Stimulated activated CD4-positive, alpha-beta T cell treated with anti-CD3 and anti-CD28 coated beads, Interleukin-4, amount 100 ng/mL, for 1 hour (primary cell): ENCODE measurements at regions not wholly inside any gene's neighbourhood (a gene's known extent, or its start where the extent isn't known, plus 50 kb on each side); places are given as distances from the start of the nearest gene placed in this dataset.
"Not testable (repeated sequence)": the region's sequence is repeated elsewhere in the genome, so short reads cannot be mapped to it uniquely, and the experiment has no call there.

ENCODE experiments used
- DNase-seq: peaks from one replicate; pipeline ENCODE4 v3.0.0-alpha.2; 2020

GRCh38 chr7:8809320-8809719 is 375.9 kb downstream of the NXPH1 start:
- no peak for DNase-seq

DNA sequence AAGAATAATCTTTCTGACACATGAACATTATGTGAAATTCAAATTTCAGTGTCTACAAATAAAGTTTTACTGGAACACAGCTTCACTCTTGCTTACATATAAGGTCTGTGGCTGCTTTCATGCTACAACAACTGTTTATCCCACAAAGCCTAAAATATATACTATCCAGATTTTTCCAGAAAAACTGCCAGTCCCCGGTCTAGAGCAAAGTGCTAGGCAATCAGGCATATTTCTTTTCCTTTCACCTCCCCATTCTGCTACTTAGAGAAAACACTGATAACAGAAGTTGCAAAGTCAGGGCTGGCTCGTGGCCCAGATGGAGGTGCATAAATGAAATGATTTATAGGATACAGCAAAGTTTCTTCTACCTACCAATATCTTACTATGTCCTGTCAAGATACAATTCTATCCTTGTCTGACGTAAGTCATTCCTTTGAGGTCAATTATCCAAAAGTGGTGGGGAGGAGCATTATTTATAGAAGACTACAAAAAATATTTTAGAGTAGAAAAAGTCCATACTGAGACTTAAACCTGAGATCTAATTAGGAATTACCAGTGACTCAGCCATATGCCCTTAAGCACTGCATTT is 384.1 kb downstream of the NXPH1 start:
- no peak for DNase-seq

DNA sequence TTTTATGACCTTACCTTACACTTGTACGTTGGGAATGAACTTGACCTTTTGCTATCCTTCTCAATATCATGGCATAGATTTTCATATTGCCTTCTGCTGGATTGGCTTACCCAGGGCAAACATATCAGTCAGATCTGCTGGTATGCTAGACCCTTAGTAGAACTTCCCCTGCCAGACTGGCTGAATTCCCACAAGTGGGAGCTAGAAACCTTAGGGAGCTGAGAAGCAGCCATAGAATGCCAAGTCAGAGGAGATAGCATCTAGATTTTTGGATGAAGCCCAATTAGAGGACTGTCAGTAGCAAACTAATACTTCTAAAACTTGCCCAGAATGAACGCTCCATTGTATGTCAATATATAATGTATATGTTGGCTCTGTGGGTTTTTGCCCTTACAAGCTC is 385.0 kb downstream of the NXPH1 start:
- DNase-seq = no peak

DNA sequence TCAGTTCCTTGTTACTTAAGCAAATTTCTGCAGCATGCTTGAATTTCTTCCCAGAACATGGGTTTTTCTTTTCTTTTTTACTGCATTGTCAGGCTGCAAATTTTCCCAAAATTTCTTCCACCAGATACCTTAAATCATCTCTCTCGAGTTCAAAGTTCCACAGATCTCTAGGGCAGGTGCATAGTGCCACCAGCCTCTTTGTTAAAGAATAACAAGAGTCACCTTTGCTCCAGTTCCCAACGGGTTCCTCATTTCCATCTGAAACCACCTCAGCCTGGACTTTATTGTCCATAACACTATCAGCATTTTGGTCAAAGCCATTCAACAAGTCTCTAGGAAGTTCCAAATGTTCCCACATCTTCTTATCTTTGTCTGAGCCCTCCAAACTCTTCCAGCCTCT is 389.2 kb downstream of the NXPH1 start:
- no peak for DNase-seq

DNA sequence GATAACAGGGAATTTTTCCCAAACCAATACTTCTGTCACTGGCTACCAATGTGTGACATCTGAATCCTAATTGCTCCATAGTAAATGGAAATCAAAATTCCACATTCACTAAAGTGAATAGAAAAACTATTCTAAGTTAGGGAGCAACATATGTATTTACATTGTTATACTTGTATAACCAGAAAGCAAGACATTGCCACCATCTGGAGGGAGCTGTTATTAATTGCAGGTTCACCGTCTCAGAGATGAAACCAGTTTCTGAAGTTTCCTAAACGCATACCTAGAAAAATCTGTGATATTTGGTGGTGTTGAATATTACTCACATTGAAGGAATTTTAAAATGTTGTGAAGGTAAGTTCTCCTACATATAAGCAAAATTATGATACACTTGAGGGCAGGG is 390.1 kb downstream of the NXPH1 start:
- no peak for DNase-seq

GRCh38 chr7:8827329-8827728 is 393.9 kb downstream of the NXPH1 start:
- DNase-seq = no peak

GRCh38 chr7:8829100-8829499 is 395.7 kb downstream of the NXPH1 start:
- DNase-seq = no peak

DNA sequence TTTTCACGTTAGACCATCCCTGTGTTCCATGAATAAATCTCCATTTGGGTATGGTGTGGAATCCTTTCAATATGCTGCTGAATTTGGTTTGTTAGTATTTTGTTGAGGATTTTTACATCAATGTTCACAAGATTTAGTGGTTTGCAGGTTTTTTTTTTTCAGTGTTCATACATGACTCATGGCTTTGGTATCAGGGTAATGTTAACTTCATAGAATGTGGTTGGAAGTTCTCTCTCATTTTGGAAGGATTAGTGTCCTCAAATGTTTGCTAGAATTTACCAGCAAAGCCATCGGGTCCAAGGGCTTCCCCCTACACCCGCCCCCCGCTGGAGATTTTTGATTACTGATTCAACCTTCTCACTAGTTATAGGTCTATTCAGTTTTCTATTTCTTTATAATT is 398.0 kb downstream of the NXPH1 start:
- DNase-seq = no peak

DNA sequence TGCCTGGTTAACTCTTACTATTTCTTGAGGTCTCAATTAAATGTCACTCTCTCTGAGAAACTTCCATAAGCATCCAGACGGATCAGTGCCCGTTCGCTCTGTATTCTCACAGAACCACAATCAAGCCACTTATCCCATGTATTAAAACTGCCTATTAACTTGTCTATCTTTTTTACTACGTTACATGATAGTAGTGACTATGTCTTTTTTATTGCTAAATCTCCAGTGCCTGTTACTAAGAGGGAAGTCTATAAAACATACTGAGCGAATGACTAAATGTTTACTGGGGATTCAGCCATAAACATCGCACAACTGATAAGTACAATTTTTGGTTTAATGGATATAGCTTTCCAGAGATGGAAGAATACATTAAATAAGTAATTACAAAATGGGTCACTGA is 399.9 kb downstream of the NXPH1 start:
- DNase-seq = no peak

GRCh38 chr7:8841171-8841570 is 407.8 kb downstream of the NXPH1 start:
- no peak for DNase-seq

DNA sequence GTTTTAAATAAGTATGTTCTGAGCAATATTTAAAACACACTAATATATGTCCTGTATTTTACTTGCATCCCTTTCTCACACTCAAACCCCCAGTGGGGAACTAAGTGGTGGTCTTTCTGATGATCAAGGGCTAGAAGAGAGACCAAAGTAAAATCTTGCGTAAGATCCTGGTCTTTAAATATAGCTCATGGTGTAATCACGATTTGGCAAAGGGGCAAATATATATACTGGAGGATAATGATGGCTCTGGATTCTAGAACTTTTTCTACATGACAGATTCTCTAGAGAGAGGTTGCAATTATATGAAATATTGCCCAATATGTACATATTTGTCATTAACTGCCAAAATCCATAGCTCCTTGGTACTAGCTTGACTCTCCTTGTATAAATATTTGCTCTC is 438.3 kb downstream of the NXPH1 start:
- DNase-seq = no peak

DNA sequence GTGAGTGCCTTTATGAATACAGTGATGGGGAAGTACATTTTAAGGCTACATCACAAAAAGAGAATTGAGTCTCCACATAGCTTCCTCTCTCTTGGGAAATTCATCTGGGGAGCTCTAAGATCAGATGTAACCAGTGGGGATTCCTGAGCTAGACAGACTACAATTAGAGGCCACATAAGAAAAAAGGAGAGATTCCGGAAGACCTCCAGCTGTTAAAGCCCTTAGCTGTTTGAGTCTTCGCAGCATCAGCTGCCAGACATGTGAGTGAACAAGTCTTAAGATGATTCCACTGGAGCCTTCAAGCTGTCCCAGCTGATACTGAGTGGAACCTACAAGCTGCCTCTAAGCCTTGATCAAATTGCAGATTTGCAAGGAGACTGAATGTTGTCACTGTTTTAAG is 448.5 kb downstream of the NXPH1 start:
- no peak for DNase-seq

- no peak for DNase-seq
Measured at GRCh38 chr7:8885480-8886000, 452.1 kb downstream of the NXPH1 start.

DNA sequence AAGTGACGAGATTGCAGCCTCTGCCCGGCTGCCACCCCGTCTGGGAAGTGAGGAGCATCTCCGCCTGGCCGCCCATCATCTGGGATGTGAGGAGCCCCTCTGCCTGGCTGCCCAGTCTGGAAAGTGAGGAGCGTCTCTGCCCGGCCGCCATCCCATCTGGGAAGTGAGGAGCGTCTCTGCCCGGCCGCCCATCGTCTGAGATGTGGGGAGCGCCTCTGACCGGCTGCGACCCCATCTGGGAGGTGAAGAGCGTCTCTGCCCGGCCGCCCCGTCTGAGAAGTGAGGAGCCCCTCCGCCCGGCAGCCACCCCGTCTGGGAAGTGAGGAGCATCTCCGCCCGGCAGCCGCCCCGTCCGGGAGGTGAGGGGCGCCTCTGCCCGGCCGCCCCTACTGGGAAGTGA is 456.9 kb downstream of the NXPH1 start:
- DNase-seq = not testable (repeated sequence)

DNA sequence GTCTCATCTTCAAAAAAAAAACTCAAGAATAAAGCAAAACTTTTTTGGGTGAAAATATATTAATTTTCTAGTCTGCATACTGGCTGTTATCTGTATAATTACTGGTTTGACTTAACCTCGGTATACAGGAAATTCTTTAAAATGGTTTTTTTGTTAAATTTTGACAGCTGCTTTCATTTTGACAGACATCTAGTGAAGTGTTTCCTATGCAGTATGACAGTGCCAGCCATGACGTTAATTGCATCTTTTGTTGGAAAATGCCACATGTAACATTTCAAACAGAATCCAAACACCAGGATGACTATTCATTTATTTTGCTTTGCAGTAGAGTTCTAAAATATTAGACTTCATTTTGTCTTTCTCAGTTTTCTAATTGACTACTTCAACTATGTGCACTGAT is 460.4 kb downstream of the NXPH1 start:
- no peak for DNase-seq

DNA sequence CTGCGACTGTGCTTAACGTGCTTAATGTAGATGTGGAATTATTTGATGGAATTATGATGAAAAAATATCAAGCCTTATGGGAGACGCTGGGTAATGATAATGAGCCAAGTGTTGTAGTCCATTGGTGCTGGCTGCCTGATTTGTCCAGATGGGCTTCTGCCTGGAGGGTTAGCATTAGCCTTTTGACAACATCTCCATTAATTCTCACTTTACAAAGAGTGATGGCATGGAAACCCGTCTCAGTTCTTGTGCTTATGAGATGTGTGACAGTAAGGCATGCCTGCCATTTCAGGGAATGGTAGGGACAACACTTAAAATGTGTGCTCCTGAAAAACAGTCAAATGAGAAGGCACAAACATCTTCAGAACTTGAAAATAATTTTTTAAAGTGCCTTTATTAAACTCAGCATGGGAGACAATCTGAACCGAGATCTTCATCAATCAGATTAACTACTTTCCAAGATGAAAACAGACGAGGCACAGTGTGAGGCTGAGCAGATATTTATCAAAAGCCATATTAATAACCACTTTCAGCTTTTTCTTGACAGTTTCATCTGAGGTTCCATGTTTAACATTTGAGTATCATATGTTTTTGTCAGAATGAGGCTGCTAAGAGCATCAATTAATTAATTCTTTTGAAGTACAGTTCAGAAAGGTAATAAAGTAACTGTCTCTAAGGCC is 473.1 kb downstream of the NXPH1 start:
- DNase-seq = no peak

- DNase-seq = no peak
Measured at GRCh38 chr7:8908889-8909288, 475.5 kb downstream of the NXPH1 start.

GRCh38 chr7:8913682-8914081 is 480.3 kb downstream of the NXPH1 start:
- no peak for DNase-seq

DNA sequence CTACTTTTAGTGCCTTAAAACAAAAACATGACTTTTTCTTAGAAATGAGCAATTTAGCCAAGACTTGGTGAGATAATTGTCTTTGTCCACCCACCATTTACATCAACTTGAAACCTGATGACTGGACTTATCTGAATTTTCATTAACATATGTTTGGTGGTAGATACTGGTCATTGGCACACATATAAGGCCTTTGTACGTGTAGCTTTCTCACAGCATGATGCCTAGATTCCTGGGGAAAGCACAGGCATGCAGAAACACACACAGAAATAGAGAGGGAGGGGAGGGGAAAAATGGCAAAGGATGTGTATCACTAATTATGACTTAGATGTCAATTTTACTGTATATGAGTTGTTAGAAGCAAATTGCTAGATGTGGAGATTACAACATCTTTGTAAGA is 488.4 kb downstream of the NXPH1 start:
- no peak for DNase-seq

GRCh38 chr7:8922726-8923125 is 489.3 kb downstream of the NXPH1 start:
- DNase-seq = no peak

DNA sequence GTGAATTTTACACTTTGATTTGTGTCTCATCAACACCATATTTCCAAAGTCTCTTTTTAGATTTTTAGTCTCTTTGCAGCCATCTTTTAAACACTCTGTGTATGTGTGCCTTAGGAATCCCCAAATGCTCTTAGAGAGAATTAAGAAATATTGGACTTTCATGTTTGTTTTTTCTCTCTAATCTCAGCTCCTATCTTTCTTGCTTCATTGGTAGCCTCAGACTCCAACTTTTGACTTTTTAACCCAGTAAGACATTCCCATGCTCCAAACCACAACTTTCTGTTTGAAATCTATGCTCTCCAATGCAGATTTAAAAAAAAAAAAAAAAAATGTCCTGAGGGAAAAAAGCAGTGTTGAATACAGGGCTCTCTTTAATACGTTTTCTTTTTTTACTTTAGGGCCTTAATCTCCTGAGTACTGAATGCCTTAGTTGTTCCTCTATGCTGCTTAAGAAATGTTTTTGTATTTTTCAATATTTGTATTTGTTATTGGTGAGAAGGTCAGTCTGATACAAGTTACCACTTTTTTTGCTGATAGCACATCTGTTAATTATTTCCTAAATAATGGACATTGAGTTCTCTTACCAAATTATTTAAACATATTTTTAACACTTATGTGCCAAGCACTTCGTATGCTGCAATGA is 489.9 kb downstream of the NXPH1 start:
- DNase-seq = no peak

DNA sequence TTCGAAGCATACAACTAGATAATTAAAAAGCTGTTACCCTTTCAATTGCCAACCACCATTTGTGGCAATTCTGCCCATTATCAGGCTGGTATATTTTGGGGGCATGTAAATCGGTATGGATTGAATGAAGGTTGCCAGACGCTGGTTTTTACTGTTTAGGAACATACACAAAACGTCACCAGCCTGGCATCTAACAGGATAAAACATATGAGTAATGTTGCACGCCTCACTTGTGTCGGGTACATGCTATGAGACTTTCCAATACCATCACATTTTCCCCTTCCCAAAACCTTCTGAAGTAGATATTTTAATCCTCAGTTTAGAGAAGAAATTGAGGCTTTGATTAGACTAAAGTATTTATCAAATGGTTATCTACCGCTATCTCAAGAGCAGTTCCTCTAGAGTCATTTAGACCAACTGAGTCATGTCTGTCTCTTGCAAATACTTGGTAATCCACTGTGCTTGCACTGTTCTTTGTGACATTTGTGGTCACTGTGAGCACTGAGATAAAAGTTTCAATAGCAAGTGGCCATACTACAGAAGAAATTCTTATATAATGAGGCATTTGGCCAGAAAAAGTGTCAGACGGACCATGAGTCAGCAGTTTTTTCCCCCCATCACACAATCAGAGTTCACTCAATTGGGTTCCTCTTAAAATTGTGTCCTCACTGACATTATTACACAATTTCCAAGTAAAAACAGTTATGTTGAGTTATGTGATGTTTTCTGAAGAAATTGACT is 498.7 kb downstream of the NXPH1 start:
- no peak for DNase-seq

DNA sequence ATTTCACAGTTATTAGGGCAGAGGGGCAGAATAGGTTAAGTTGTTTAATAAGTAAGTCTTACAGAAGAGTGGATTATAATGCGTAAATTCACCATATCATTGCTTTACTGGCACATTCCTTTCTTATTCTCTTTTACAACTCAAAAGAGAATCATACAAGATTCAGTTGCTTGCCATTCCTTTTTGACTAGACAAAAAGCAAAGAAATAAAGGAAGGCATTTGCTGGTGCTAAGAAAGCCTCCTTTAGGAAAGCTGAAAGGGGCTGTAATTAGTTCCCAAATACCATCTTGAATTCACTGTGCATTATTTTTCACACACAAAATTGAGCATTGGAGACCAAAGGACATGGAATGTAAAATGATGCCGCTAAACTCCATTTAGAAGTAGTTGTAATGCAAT is 499.3 kb downstream of the NXPH1 start:
- no peak for DNase-seq

GRCh38 chr7:8937204-8937603 is 503.8 kb downstream of the NXPH1 start:
- no peak for DNase-seq
